ENCODE measurements at regions not wholly inside any gene's neighbourhood (a gene's known extent, or its start where the extent isn't known, plus 50 kb on each side); places are given as distances from the start of the nearest gene placed in this dataset.

GRCh38 chr3:13206799-13207577, 133.8 kb upstream of the IQSEC1 start:
- no peak overlapping the region for H3K4me3 ChIP-seq (ENCODE audit: low read length)
- H3K27ac ChIP-seq (ENCODE audit: low read depth, low read length), result no peak overlapping the region
- WGBS, result 91% methylated on average over 20 of the region's 20 CpGs
- H3K9me3 ChIP-seq (ENCODE audit: insufficient read depth, low read depth, low read length), result no peaks in the 10 kb centered on the region
- H3K4me1 ChIP-seq (ENCODE audit: insufficient read depth, low read length), result no peaks in the 10 kb centered on the region
- H3K9ac ChIP-seq (ENCODE audit: low read depth, low read length), result no peak overlapping the region
- H3K27me3 ChIP-seq (ENCODE audit: insufficient read depth, low read length), result no peaks in the 10 kb centered on the region
- no peaks in the 10 kb centered on the region for H3K36me3 ChIP-seq (ENCODE audit: insufficient read depth, low read length)

DNA sequence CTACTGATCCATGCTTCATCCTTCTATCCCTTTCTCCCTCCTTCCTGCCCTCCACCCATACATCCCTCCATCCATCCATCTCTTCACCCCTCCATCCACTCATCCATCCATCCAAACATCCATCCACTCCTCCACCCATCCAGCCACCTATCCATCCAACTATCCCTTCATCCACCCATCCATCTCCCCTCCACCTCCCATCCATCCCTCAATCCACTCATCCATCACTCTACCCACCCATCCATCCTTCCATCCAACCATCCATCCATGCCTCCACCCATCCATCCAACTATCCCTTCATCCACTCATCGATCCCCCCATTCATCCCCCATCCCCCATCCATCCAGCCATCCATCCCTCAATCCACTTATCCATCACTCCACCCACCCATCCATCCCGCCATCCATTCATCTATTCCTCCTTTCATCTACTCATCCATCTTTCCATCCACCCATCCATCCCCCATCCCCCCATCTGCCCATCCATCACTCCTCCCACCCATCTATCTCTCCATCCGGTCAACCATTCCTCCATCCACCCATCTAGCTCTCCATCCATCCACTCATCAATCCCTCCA, 132.4 kb upstream of the IQSEC1 start:
- H3K27me3 ChIP-seq (ENCODE audit: insufficient read depth, low read length), result no peaks in the 10 kb centered on the region
- H3K4me1 ChIP-seq (ENCODE audit: insufficient read depth, low read length), result no peaks in the 10 kb centered on the region
- no peaks in the 10 kb centered on the region for H3K36me3 ChIP-seq (ENCODE audit: insufficient read depth, low read length)
- no peak overlapping the region for H3K9ac ChIP-seq (ENCODE audit: low read depth, low read length)
- WGBS, result 91% methylated on average over 3 of the region's 3 CpGs
- H3K27ac ChIP-seq (ENCODE audit: low read depth, low read length), result no peak overlapping the region
- no peak overlapping the region for H3K4me3 ChIP-seq (ENCODE audit: low read length)
- H3K9me3 ChIP-seq (ENCODE audit: insufficient read depth, low read depth, low read length), result no peaks in the 10 kb centered on the region

- H3K4me1 ChIP-seq (ENCODE audit: insufficient read depth, low read length), result no peaks in the 10 kb centered on the region
- H3K27me3 ChIP-seq (ENCODE audit: insufficient read depth, low read length), result no peaks in the 10 kb centered on the region
- H3K36me3 ChIP-seq (ENCODE audit: insufficient read depth, low read length), result no peaks in the 10 kb centered on the region
- 93% methylated on average over 34 of the region's 34 CpGs for WGBS
- H3K9me3 ChIP-seq (ENCODE audit: insufficient read depth, low read depth, low read length), result no peaks in the 10 kb centered on the region
- no peak overlapping the region for H3K9ac ChIP-seq (ENCODE audit: low read depth, low read length)
- no peak overlapping the region for H3K4me3 ChIP-seq (ENCODE audit: low read length)
- no peak overlapping the region for H3K27ac ChIP-seq (ENCODE audit: low read depth, low read length)
Measured at GRCh38 chr3:13204177-13204581, 130.9 kb upstream of the IQSEC1 start.

DNA sequence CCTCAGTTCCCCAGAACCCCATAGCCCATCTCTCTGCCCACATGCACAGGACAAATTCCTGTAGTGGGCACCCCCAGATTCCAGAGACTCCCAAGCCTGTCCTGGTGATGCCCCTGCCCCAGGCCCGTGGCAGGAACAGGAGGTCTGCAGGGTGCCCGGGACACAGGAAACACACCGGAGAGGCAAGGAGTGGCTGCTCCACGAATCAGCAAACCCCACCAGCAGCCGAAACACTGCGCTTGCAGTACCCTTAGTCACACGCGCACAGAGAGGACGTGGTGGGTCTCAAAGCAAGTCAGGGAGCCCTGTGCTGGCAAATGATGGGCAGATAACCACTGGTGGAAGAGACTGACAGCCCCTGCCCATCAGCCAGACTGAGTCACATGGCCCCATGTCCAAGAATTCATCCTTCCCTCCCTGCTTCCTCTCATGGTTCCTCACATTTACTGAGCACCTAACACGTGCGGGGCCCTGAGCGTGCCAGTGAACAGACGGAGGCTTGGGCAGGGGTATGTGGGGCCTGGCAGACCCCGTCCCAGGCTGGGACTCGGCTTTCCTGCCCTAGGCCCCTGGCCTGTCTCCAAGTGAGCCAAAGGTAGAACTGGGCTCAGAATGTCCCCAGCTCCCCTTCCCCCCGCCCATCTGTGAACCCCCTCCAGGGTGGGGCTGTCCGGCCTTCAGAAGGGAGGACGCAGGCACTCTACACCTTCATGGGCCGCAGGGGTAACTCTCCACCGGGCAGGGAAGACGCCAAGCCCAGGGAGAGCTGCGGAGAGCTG, 130.4 kb upstream of the IQSEC1 start:
- Histone ChIP-seq H3K36me3 (ENCODE audit: insufficient read depth, low read length) (no peaks in the 10 kb centered on the region), H3K4me1 (ENCODE audit: insufficient read depth, low read length) (no peaks in the 10 kb centered on the region), H3K27me3 (ENCODE audit: insufficient read depth, low read length) (no peaks in the 10 kb centered on the region), H3K4me3 (ENCODE audit: low read length) (no peak overlapping the region), H3K27ac (ENCODE audit: low read depth, low read length) (no peak overlapping the region), H3K9ac (ENCODE audit: low read depth, low read length) (no peak overlapping the region), H3K9me3 (ENCODE audit: insufficient read depth, low read depth, low read length) (no peaks in the 10 kb centered on the region)
- 90% methylated on average over 22 of the region's 22 CpGs for WGBS

- no peaks in the 10 kb centered on the region for H3K36me3 ChIP-seq (ENCODE audit: insufficient read depth, low read length)
- H3K27me3 ChIP-seq (ENCODE audit: insufficient read depth, low read length), result no peaks in the 10 kb centered on the region
- no peaks in the 10 kb centered on the region for H3K4me1 ChIP-seq (ENCODE audit: insufficient read depth, low read length)
- WGBS, result 95% methylated on average over 16 of the region's 16 CpGs
- H3K27ac ChIP-seq (ENCODE audit: low read depth, low read length), result no peak overlapping the region
- H3K9ac ChIP-seq (ENCODE audit: low read depth, low read length), result no peak overlapping the region
- H3K9me3 ChIP-seq (ENCODE audit: insufficient read depth, low read depth, low read length), result no peaks in the 10 kb centered on the region
- no peak overlapping the region for H3K4me3 ChIP-seq (ENCODE audit: low read length)
Measured at GRCh38 chr3:13202744-13203397, 129.6 kb upstream of the IQSEC1 start.

DNA sequence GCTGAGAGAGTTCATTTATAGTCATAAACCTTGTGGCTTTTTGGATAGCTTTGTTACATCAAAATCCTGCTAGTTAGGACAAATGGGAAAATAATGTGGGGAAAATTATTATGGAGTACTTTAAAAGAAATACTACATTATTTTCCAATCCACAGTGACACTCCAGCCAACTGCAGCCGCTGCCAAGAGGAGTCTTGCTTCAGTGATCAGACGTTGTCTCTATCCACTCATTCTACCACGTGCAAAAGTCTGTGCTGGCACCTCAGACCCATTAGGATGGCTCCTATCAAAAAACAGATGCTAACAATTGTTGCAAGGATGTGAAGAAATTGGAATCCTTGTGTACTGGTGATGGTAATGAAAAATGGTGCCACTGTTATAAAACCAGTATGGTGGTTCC, 128.6 kb upstream of the IQSEC1 start:
- H3K4me1 ChIP-seq (ENCODE audit: insufficient read depth, low read length), result no peaks in the 10 kb centered on the region
- no peaks in the 10 kb centered on the region for H3K36me3 ChIP-seq (ENCODE audit: insufficient read depth, low read length)
- no peak overlapping the region for H3K4me3 ChIP-seq (ENCODE audit: low read length)
- no peak overlapping the region for H3K9ac ChIP-seq (ENCODE audit: low read depth, low read length)
- no peak overlapping the region for H3K27ac ChIP-seq (ENCODE audit: low read depth, low read length)
- no peaks in the 10 kb centered on the region for H3K27me3 ChIP-seq (ENCODE audit: insufficient read depth, low read length)
- no peaks in the 10 kb centered on the region for H3K9me3 ChIP-seq (ENCODE audit: insufficient read depth, low read depth, low read length)
- WGBS, result 91% methylated on average over 3 of the region's 3 CpGs

- Histone ChIP-seq H3K9me3 (ENCODE audit: insufficient read depth, low read depth, low read length) (no peaks in the 10 kb centered on the region), H3K9ac (ENCODE audit: low read depth, low read length) (no peak overlapping the region), H3K27me3 (ENCODE audit: insufficient read depth, low read length) (no peaks in the 10 kb centered on the region), H3K27ac (ENCODE audit: low read depth, low read length) (no peak overlapping the region), H3K36me3 (ENCODE audit: insufficient read depth, low read length) (no peaks in the 10 kb centered on the region), H3K4me1 (ENCODE audit: insufficient read depth, low read length) (no peaks in the 10 kb centered on the region), H3K4me3 (ENCODE audit: low read length) (no peak overlapping the region)
- 57% methylated on average over 7 of the region's 7 CpGs for WGBS
Measured at GRCh38 chr3:13200946-13201345, 127.7 kb upstream of the IQSEC1 start.

GRCh38 chr3:13200465-13200864, 127.2 kb upstream of the IQSEC1 start:
- H3K9ac ChIP-seq (ENCODE audit: low read depth, low read length), result no peak overlapping the region
- no peaks in the 10 kb centered on the region for H3K27me3 ChIP-seq (ENCODE audit: insufficient read depth, low read length)
- H3K4me3 ChIP-seq (ENCODE audit: low read length), result no peak overlapping the region
- no peak overlapping the region for H3K27ac ChIP-seq (ENCODE audit: low read depth, low read length)
- H3K4me1 ChIP-seq (ENCODE audit: insufficient read depth, low read length), result no peaks in the 10 kb centered on the region
- no peaks in the 10 kb centered on the region for H3K9me3 ChIP-seq (ENCODE audit: insufficient read depth, low read depth, low read length)
- H3K36me3 ChIP-seq (ENCODE audit: insufficient read depth, low read length), result no peaks in the 10 kb centered on the region
- WGBS, result 68% methylated on average over 8 of the region's 8 CpGs

DNA sequence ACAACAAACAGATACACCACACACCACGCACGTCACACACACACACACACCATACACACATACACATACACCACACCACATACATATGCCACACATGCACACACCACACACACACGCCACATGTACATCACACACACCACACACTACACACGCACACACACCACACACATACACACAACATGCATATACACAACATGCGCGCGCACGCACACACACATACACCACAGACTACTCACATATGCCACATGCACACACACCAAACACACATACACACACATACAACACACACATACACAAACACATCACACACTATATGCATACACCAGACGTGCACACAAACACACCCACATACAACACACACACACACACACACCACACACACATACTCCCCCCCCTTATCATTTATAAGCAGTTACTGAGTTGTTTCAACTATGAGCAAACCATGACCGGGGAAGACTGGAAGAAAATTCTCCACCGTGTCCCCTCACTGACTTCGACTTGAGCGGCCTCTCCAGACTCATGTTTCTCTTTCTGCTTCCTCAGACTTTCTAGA, 126.7 kb upstream of the IQSEC1 start:
- 95% methylated on average over 13 of the region's 13 CpGs for WGBS
- H3K4me1 ChIP-seq (ENCODE audit: insufficient read depth, low read length), result no peaks in the 10 kb centered on the region
- H3K27ac ChIP-seq (ENCODE audit: low read depth, low read length), result no peak overlapping the region

GRCh38 chr3:13199006-13199776, 126.0 kb upstream of the IQSEC1 start:
- Histone ChIP-seq H3K4me1 (ENCODE audit: insufficient read depth, low read length) (no peaks in the 10 kb centered on the region), H3K4me3 (ENCODE audit: low read length) (no peak overlapping the region), H3K27ac (ENCODE audit: low read depth, low read length) (no peak overlapping the region), H3K9ac (ENCODE audit: low read depth, low read length) (no peak overlapping the region), H3K27me3 (ENCODE audit: insufficient read depth, low read length) (no peaks in the 10 kb centered on the region), H3K9me3 (ENCODE audit: insufficient read depth, low read depth, low read length) (no peaks in the 10 kb centered on the region), H3K36me3 (ENCODE audit: insufficient read depth, low read length) (no peaks in the 10 kb centered on the region)
- WGBS, result 93% methylated on average over 25 of the region's 25 CpGs

More for the DNA sequence above, 126.7 kb upstream of the IQSEC1 start:
- Histone ChIP-seq H3K9me3 (ENCODE audit: insufficient read depth, low read depth, low read length) (no peaks in the 10 kb centered on the region), H3K4me3 (ENCODE audit: low read length) (no peak overlapping the region), H3K36me3 (ENCODE audit: insufficient read depth, low read length) (no peaks in the 10 kb centered on the region), H3K9ac (ENCODE audit: low read depth, low read length) (no peak overlapping the region), H3K27me3 (ENCODE audit: insufficient read depth, low read length) (no peaks in the 10 kb centered on the region)
